ENCODE measurements at regions not wholly inside any gene's neighbourhood (a gene's known extent, or its start where the extent isn't known, plus 50 kb on each side); places are given as distances from the start of the nearest gene placed in this dataset.

DNA sequence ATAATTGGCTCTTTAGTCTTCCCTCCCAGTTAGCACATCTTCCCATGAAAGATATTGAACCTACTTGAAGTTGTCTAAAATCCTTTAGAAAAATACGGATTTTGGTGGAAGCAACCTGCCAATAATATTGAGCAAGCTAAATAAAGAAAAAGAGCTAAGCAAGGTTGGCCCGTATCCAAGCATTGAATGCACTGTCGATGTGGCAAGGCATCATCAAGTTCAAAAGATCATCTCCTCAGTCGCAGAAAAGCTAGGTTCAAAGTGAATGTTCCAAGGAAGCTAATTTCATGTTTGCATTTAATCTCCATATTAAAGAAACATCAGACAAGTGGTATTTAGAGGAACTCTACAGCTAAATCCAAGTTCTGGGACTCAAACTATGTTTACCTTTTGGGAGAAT is 206.0 kb downstream of the MTERF1 start:
- TF ChIP-seq, protein P1, sequence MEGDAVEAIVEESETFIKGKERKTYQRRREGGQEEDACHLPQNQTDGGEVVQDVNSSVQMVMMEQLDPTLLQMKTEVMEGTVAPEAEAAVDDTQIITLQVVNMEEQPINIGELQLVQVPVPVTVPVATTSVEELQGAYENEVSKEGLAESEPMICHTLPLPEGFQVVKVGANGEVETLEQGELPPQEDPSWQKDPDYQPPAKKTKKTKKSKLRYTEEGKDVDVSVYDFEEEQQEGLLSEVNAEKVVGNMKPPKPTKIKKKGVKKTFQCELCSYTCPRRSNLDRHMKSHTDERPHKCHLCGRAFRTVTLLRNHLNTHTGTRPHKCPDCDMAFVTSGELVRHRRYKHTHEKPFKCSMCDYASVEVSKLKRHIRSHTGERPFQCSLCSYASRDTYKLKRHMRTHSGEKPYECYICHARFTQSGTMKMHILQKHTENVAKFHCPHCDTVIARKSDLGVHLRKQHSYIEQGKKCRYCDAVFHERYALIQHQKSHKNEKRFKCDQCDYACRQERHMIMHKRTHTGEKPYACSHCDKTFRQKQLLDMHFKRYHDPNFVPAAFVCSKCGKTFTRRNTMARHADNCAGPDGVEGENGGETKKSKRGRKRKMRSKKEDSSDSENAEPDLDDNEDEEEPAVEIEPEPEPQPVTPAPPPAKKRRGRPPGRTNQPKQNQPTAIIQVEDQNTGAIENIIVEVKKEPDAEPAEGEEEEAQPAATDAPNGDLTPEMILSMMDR (IDR thresholded peaks at IDR 0.05) = no peak
- TF ChIP-seq POLR2A (IDR thresholded peaks at IDR 0.05) = no peak

Measured in stomach (tissue), 4 donors.